ENCODE measurements at regions not wholly inside any gene's neighbourhood (a gene's known extent, or its start where the extent isn't known, plus 50 kb on each side); places are given as distances from the start of the nearest gene placed in this dataset.

DNA sequence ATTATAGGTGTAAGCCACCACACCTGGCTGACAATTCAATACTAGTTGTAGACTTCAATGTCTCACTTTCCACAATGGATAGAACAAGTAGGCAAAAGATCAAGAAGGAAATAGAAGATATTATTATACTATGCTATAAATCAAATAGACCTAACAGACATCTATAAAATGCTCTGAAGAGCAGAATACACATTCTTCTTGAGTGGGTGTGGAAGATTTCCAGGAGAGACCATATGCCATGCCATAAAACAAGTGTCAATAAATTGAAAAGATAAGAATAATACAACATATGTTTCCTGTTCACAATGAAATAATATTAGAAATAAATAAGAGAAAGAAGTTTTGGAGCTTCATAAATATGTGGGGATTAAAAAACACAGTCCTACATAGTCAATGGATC, 179.3 kb upstream of the AMOT start:
- Histone ChIP-seq H3K27me3 (ENCODE audit: control insufficient read depth, insufficient read depth, low read length) (no peaks in the 10 kb centered on the region), H3K4me3 (ENCODE audit: low read length) (no peak overlapping the region), H3K36me3 (ENCODE audit: control insufficient read depth, low read depth, low read length) (no peaks in the 10 kb centered on the region), H3K9me3 (ENCODE audit: control insufficient read depth, low read depth, low read length) (no peaks in the 10 kb centered on the region), H3K27ac (ENCODE audit: low read length) (no peak overlapping the region), H3K4me1 (ENCODE audit: control insufficient read depth, low read depth, low read length) (no peaks in the 10 kb centered on the region), H3K9ac (ENCODE audit: low read length) (no peak overlapping the region)

- H3K4me3 ChIP-seq (ENCODE audit: low read length), result no peak overlapping the region
- H3K27me3 ChIP-seq (ENCODE audit: control insufficient read depth, insufficient read depth, low read length), result no peaks in the 10 kb centered on the region
- H3K36me3 ChIP-seq (ENCODE audit: control insufficient read depth, low read depth, low read length), result no peaks in the 10 kb centered on the region
- no peak overlapping the region for H3K27ac ChIP-seq (ENCODE audit: low read length)
- H3K9ac ChIP-seq (ENCODE audit: low read length), result no peak overlapping the region
- no peaks in the 10 kb centered on the region for H3K9me3 ChIP-seq (ENCODE audit: control insufficient read depth, low read depth, low read length)
- H3K4me1 ChIP-seq (ENCODE audit: control insufficient read depth, low read depth, low read length), result no peaks in the 10 kb centered on the region
These were observed 169.2 kb upstream of the AMOT start for GRCh38 chrX:113009837-113010236.

GRCh38 chrX:113009029-113009428, 168.4 kb upstream of the AMOT start:
- H3K27ac ChIP-seq (ENCODE audit: low read length), result no peak overlapping the region
- no peaks in the 10 kb centered on the region for H3K4me1 ChIP-seq (ENCODE audit: control insufficient read depth, low read depth, low read length)
- H3K9ac ChIP-seq (ENCODE audit: low read length), result no peak overlapping the region
- H3K9me3 ChIP-seq (ENCODE audit: control insufficient read depth, low read depth, low read length), result no peaks in the 10 kb centered on the region
- no peaks in the 10 kb centered on the region for H3K36me3 ChIP-seq (ENCODE audit: control insufficient read depth, low read depth, low read length)
- H3K27me3 ChIP-seq (ENCODE audit: control insufficient read depth, insufficient read depth, low read length), result no peaks in the 10 kb centered on the region
- no peak overlapping the region for H3K4me3 ChIP-seq (ENCODE audit: low read length)

DNA sequence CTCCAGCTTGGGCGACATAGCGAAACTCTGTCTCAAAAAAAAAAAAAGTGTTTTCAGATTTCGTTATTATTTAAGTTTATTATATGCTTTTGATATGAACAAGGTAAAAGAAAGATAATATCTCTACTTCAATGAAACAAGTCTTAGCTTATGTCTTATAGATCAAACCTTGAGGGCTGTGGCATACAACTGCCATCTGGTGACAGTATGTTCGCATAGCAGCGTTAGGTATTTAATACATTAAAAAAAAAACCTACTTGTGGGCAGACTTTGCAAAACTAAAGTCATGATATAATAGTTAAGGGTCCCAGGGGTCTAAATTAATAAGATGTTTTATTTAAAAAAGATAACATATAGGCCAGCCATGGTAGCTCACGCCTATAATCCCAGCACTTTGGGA, 161.2 kb upstream of the AMOT start:
- no peak overlapping the region for H3K9ac ChIP-seq (ENCODE audit: low read length)
- no peaks in the 10 kb centered on the region for H3K27me3 ChIP-seq (ENCODE audit: control insufficient read depth, insufficient read depth, low read length)
- H3K27ac ChIP-seq (ENCODE audit: low read length), result no peak overlapping the region
- H3K36me3 ChIP-seq (ENCODE audit: control insufficient read depth, low read depth, low read length), result no peaks in the 10 kb centered on the region
- no peaks in the 10 kb centered on the region for H3K4me1 ChIP-seq (ENCODE audit: control insufficient read depth, low read depth, low read length)
- H3K9me3 ChIP-seq (ENCODE audit: control insufficient read depth, low read depth, low read length), result no peaks in the 10 kb centered on the region
- no peak overlapping the region for H3K4me3 ChIP-seq (ENCODE audit: low read length)

GRCh38 chrX:112997991-112998390, 157.4 kb upstream of the AMOT start:
- no peaks in the 10 kb centered on the region for H3K27me3 ChIP-seq (ENCODE audit: control insufficient read depth, insufficient read depth, low read length)
- H3K4me3 ChIP-seq (ENCODE audit: low read length), result no peak overlapping the region
- no peaks in the 10 kb centered on the region for H3K36me3 ChIP-seq (ENCODE audit: control insufficient read depth, low read depth, low read length)
- H3K4me1 ChIP-seq (ENCODE audit: control insufficient read depth, low read depth, low read length), result no peaks in the 10 kb centered on the region
- H3K9me3 ChIP-seq (ENCODE audit: control insufficient read depth, low read depth, low read length), result no peaks in the 10 kb centered on the region
- H3K27ac ChIP-seq (ENCODE audit: low read length), result no peak overlapping the region
- H3K9ac ChIP-seq (ENCODE audit: low read length), result no peak overlapping the region

DNA sequence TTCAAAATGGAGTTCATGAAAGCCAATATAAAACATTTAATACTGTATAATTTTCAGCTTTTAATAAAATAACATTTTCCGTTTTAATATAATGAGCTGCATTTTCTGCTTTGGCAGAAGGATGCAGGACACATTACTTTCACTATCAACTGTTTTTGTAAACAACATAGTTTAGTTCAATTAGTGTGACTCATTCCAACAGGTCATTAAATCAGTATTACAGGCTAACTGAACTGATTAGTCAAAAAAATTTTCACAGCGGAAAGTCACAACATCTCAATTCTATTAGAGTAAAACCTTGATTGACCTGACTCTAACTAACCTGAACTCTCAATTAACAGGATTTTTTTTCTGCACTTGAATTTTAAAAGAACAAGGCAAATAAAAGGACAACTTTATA, 151.2 kb upstream of the AMOT start:
- H3K9ac ChIP-seq (ENCODE audit: low read length), result no peak overlapping the region
- H3K4me3 ChIP-seq (ENCODE audit: low read length), result no peak overlapping the region
- no peaks in the 10 kb centered on the region for H3K36me3 ChIP-seq (ENCODE audit: control insufficient read depth, low read depth, low read length)
- no peaks in the 10 kb centered on the region for H3K9me3 ChIP-seq (ENCODE audit: control insufficient read depth, low read depth, low read length)
- no peak overlapping the region for H3K27ac ChIP-seq (ENCODE audit: low read length)
- no peaks in the 10 kb centered on the region for H3K4me1 ChIP-seq (ENCODE audit: control insufficient read depth, low read depth, low read length)
- no peaks in the 10 kb centered on the region for H3K27me3 ChIP-seq (ENCODE audit: control insufficient read depth, insufficient read depth, low read length)

- Histone ChIP-seq H3K4me3 (ENCODE audit: low read length) (no peak overlapping the region), H3K9ac (ENCODE audit: low read length) (no peak overlapping the region), H3K27ac (ENCODE audit: low read length) (no peak overlapping the region), H3K4me1 (ENCODE audit: control insufficient read depth, low read depth, low read length) (no peaks in the 10 kb centered on the region), H3K9me3 (ENCODE audit: control insufficient read depth, low read depth, low read length) (no peaks in the 10 kb centered on the region), H3K27me3 (ENCODE audit: control insufficient read depth, insufficient read depth, low read length) (no peaks in the 10 kb centered on the region), H3K36me3 (ENCODE audit: control insufficient read depth, low read depth, low read length) (no peaks in the 10 kb centered on the region)
These were observed 139.2 kb upstream of the AMOT start for GRCh38 chrX:112979879-112980278.

DNA sequence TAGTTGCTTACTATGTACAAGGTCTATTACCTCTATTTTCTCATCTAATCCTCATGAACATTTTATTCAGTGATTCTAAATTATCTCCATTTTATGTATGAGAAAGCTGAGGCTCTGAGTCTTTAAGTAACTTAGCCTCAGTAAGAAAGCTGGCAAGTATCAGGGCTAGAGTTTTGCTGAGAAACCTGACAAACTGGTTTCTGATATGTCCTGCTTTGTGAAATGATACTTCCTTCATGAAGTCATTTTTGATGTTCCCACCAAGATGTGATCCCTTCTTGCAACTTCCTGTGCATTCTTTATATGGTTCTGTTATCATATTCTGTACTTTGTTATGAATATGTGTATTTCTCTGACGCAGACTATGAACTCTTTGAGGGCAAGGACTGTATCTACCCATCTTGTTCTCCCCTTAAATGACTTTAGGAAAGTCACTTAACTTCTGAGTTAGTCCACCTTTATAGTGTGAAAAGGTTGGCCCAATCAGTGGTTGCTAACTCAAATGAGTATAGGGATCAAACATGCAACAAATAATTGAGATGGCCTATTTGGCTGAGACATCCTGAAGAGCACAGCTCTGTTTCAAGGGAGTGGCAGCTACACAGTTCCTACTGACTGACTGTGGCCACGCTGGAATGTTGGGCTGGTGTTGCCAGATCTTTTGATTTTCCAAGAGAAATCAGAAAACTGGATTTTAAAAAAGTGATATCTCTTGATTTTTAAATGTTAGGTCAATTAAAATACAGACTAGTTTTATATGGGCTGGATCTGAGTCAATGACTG, 127.9 kb upstream of the AMOT start:
- Histone ChIP-seq H3K27ac (ENCODE audit: low read length) (no peak overlapping the region), H3K9ac (ENCODE audit: low read length) (no peak overlapping the region), H3K27me3 (ENCODE audit: control insufficient read depth, insufficient read depth, low read length) (no peaks in the 10 kb centered on the region), H3K4me3 (ENCODE audit: low read length) (no peak overlapping the region), H3K4me1 (ENCODE audit: control insufficient read depth, low read depth, low read length) (no peaks in the 10 kb centered on the region), H3K36me3 (ENCODE audit: control insufficient read depth, low read depth, low read length) (no peaks in the 10 kb centered on the region), H3K9me3 (ENCODE audit: control insufficient read depth, low read depth, low read length) (no peaks in the 10 kb centered on the region)

- H3K27ac ChIP-seq (ENCODE audit: low read length), result no peak overlapping the region
- no peaks in the 10 kb centered on the region for H3K27me3 ChIP-seq (ENCODE audit: control insufficient read depth, insufficient read depth, low read length)
- no peak overlapping the region for H3K4me3 ChIP-seq (ENCODE audit: low read length)
- no peaks in the 10 kb centered on the region for H3K36me3 ChIP-seq (ENCODE audit: control insufficient read depth, low read depth, low read length)
- H3K9me3 ChIP-seq (ENCODE audit: control insufficient read depth, low read depth, low read length), result no peaks in the 10 kb centered on the region
- H3K4me1 ChIP-seq (ENCODE audit: control insufficient read depth, low read depth, low read length), result no peaks in the 10 kb centered on the region
- no peak overlapping the region for H3K9ac ChIP-seq (ENCODE audit: low read length)
These were observed 127.3 kb upstream of the AMOT start for GRCh38 chrX:112967903-112968302.

- Histone ChIP-seq H3K9ac (ENCODE audit: low read length) (no peak overlapping the region), H3K27ac (ENCODE audit: low read length) (no peak overlapping the region), H3K9me3 (ENCODE audit: control insufficient read depth, low read depth, low read length) (no peaks in the 10 kb centered on the region), H3K36me3 (ENCODE audit: control insufficient read depth, low read depth, low read length) (no peaks in the 10 kb centered on the region), H3K4me1 (ENCODE audit: control insufficient read depth, low read depth, low read length) (no peaks in the 10 kb centered on the region), H3K4me3 (ENCODE audit: low read length) (no peak overlapping the region), H3K27me3 (ENCODE audit: control insufficient read depth, insufficient read depth, low read length) (no peaks in the 10 kb centered on the region)
These were observed 126.7 kb upstream of the AMOT start for GRCh38 chrX:112967341-112967740.

DNA sequence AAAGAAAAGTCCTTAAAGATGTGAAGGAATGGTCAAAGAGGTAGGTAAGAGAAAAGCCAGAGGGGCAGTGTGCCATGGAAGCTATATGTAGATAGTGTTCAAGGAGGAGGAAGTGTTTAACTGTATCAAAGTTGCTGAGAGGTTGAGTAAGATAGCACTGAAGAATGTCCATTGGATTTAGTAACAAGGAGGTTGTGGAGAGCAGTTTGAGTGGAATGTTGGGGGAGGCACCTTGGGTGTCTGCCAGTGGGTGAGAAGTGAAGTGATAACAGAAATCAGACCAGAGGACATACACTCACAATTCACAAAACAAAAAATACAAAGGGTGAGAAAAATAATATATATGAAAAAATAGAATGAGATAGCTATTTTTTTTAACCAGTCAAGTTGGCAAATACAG, 121.3 kb upstream of the AMOT start:
- H3K9ac ChIP-seq (ENCODE audit: low read length), result no peak overlapping the region
- H3K4me1 ChIP-seq (ENCODE audit: control insufficient read depth, low read depth, low read length), result no peaks in the 10 kb centered on the region
- no peaks in the 10 kb centered on the region for H3K9me3 ChIP-seq (ENCODE audit: control insufficient read depth, low read depth, low read length)
- no peak overlapping the region for H3K4me3 ChIP-seq (ENCODE audit: low read length)
- no peaks in the 10 kb centered on the region for H3K27me3 ChIP-seq (ENCODE audit: control insufficient read depth, insufficient read depth, low read length)
- no peaks in the 10 kb centered on the region for H3K36me3 ChIP-seq (ENCODE audit: control insufficient read depth, low read depth, low read length)
- H3K27ac ChIP-seq (ENCODE audit: low read length), result no peak overlapping the region

DNA sequence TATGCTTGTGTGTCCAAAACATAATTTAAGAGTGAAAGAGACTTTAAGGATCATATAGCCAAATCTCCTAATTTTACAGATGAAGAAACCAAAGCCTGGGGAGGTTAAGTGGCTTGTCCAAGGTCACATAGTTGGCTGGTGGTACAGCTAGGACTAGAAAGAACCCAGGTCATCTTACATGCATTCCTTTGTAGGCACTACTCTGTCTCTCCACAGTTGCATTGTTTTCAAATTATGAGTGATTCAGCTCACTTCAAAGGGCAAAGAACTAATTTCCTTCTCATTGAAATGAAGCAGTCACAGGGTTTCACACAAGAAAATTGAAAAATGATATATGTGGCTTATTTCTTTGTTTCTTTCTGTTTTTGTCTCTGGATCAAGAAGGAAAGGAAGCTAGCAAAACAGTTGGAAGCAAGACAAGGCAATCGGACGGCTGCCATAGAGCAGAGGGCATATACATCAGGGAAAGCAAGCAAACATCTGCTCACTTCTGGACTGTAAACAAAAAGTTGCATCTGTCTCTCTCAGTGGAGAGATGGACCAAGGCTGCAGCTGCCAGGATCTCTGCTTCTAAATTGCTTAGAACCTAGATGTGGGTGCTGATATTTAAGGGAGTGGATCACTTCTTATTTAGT, 107.5 kb upstream of the AMOT start:
- Histone ChIP-seq H3K36me3 (ENCODE audit: control insufficient read depth, low read depth, low read length) (no peaks in the 10 kb centered on the region), H3K4me1 (ENCODE audit: control insufficient read depth, low read depth, low read length) (no peaks in the 10 kb centered on the region), H3K27ac (ENCODE audit: low read length) (no peak overlapping the region)

More for the DNA sequence above, 107.5 kb upstream of the AMOT start:
- Histone ChIP-seq H3K4me3 (ENCODE audit: low read length) (no peak overlapping the region), H3K27me3 (ENCODE audit: control insufficient read depth, insufficient read depth, low read length) (no peaks in the 10 kb centered on the region), H3K9me3 (ENCODE audit: control insufficient read depth, low read depth, low read length) (no peaks in the 10 kb centered on the region), H3K9ac (ENCODE audit: low read length) (no peak overlapping the region)

All from iPS-18a (cell line).